K562 (cell line): ENCODE measurements at regions not wholly inside any gene's neighbourhood (a gene's known extent, or its start where the extent isn't known, plus 50 kb on each side); places are given as distances from the start of the nearest gene placed in this dataset.

Source experiments
- BMI1 ChIP-seq: fragments of 150-350 bp; IDR thresholded peaks from 2 replicates; pipeline ENCODE4 v1.6.1; 2014; ENCODE audit warnings: low read length
- FOXM1 ChIP-seq, 2 experiments: fragments of 450-650 bp in 1 of 2; sonication (generic) in 1 of 2; formaldehyde crosslinking in 1 of 2; IDR thresholded peaks; 2 replicates each; pipeline versions ENCODE4 v1.6.1 to v1.9.0; 2017 to 2022; ENCODE audit warnings: low read depth in 2 of 2, mild to moderate bottlenecking in 2 of 2, missing genetic modification reagents in 1 of 2, moderate library complexity in 1 of 2
- KLF10 ChIP-seq: fragments of 250-450 bp; sonication (Bioruptor Pico); IDR thresholded peaks from 2 replicates; pipeline ENCODE4 v1.6.1; 2021; ENCODE audit warnings: matching md5 sums
- POLR2A ChIP-seq: fragments of 450-650 bp; conservative IDR thresholded peaks from 2 replicates; pipeline ENCODE4 v1.6.1; 2016
- SPI1 ChIP-seq: IDR thresholded peaks from 2 replicates; pipeline ENCODE4 v1.6.1; 2011; ENCODE audit warnings: low read depth, low read length, control low read depth, borderline replicate concordance
- TOE1 ChIP-seq, 2 experiments: fragments of 450-650 bp in 1 of 2; sonication (generic) in 1 of 2; formaldehyde crosslinking in 1 of 2; IDR thresholded peaks; 2 replicates each; pipeline versions ENCODE4 v1.7.1 to v1.8.0; 2016 to 2022; ENCODE audit warnings: borderline replicate concordance in 2 of 2, mild to moderate bottlenecking in 2 of 2, antibody characterized with exemption in 1 of 2, inconsistent platforms in 1 of 2, low read depth in 1 of 2, missing genetic modification reagents in 1 of 2, moderate library complexity in 1 of 2
- ZBED1 ChIP-seq: IDR thresholded peaks from 2 replicates; pipeline ENCODE4 v1.6.1; 2014
- TF ChIP-seq, protein P1 (sequence below), 3 experiments: IDR thresholded peaks in 2 of 3; conservative IDR thresholded peaks in 1 of 3; 2 replicates each; pipeline ENCODE4 v1.5.1; 2011 to 2012; ENCODE audit warnings: low read length in 3 of 3, mild to moderate bottlenecking in 3 of 3, control low read depth in 2 of 3, improper control_type of control experiment in 1 of 3, inconsistent platforms in 1 of 3, low read depth in 1 of 3, mixed read lengths in 1 of 3, moderate library complexity in 1 of 3; ENCODE audit not compliant: insufficient read depth in 2 of 3

DNA sequence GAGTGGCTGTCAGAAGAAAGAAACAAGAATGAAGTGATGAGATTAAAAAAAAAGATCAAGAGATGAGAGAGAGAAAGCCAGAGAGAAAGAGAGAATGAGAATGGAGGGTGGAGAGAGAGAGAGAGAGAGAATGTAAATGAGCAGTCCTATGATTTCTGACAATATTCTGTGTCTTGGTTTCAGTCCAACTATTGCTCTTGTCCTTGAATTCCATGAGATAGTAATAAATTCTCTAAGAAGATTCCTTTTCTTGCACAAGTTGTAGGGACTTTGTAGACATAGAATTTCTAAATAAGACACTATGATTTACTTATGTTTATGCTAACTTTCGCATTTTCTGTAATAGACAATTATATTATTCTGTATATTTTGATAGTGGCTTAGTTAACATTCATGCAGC, 149.6 kb upstream of the CTSO start:
- TF ChIP-seq FOXM1 (IDR thresholded peaks at IDR 0.05; ENCODE audit: low read depth) (no peak), FOXM1 (CRISPR knock-in tag; IDR thresholded peaks at IDR 0.05; ENCODE audit: low read depth) (no peak), BMI1 (no peak), ZBED1 (no peak), SPI1 (no peak), TOE1 (IDR thresholded peaks at IDR 0.05; ENCODE audit: borderline replicate concordance) (no peak), TOE1 (CRISPR knock-in tag; IDR thresholded peaks at IDR 0.05; ENCODE audit: borderline replicate concordance, low read depth) (no peak), KLF10 (CRISPR knock-in tag) (no peak), POLR2A (no peak)
- TF ChIP-seq, protein P1, sequence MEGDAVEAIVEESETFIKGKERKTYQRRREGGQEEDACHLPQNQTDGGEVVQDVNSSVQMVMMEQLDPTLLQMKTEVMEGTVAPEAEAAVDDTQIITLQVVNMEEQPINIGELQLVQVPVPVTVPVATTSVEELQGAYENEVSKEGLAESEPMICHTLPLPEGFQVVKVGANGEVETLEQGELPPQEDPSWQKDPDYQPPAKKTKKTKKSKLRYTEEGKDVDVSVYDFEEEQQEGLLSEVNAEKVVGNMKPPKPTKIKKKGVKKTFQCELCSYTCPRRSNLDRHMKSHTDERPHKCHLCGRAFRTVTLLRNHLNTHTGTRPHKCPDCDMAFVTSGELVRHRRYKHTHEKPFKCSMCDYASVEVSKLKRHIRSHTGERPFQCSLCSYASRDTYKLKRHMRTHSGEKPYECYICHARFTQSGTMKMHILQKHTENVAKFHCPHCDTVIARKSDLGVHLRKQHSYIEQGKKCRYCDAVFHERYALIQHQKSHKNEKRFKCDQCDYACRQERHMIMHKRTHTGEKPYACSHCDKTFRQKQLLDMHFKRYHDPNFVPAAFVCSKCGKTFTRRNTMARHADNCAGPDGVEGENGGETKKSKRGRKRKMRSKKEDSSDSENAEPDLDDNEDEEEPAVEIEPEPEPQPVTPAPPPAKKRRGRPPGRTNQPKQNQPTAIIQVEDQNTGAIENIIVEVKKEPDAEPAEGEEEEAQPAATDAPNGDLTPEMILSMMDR (IDR thresholded peaks at IDR 0.05 in 2 of 3, conservative IDR thresholded peaks at IDR 0.05 in 1 of 3; ENCODE audit: insufficient read depth in 2 of 3, low read depth in 1 of 3, low read length in 3 of 3): no peak
